ENCODE measurements at regions not wholly inside any gene's neighbourhood (a gene's known extent, or its start where the extent isn't known, plus 50 kb on each side); places are given as distances from the start of the nearest gene placed in this dataset.

GRCh38 chr5:92951746-92952145 is 629.3 kb downstream of the NR2F1-AS1 start:
- no peak overlapping the region for H3K27ac ChIP-seq (replicated peaks)
- H3K27me3 ChIP-seq (ENCODE audit: insufficient read depth, poor library complexity, severe bottlenecking) = no peaks in the 10 kb centered on the region
- DNase-seq (ENCODE audit: low read depth in 1 of 2, low spot score in 1 of 2) = no peak
- H3K4me3 ChIP-seq (replicated peaks; ENCODE audit: insufficient read depth, low read length) = no peak overlapping the region
- TF ChIP-seq REST (IDR thresholded peaks at IDR 0.05; ENCODE audit: insufficient replicate concordance, low read depth) (no peak), GABPA (IDR thresholded peaks at IDR 0.05; ENCODE audit: low read depth) (no peak), POLR2AphosphoS5 (IDR thresholded peaks at IDR 0.05; ENCODE audit: low read depth) (no peak), CTCF (IDR thresholded peaks at IDR 0.05; ENCODE audit: insufficient read depth, low read length) (no peak), SPI1 (IDR thresholded peaks at IDR 0.05; ENCODE audit: borderline replicate concordance, low read depth) (no peak)

GRCh38 chr5:92946546-92946945 is 634.5 kb downstream of the NR2F1-AS1 start:
- no peak overlapping the region for H3K4me3 ChIP-seq (replicated peaks; ENCODE audit: insufficient read depth, low read length)
- no peaks in the 10 kb centered on the region for H3K27me3 ChIP-seq (ENCODE audit: insufficient read depth, poor library complexity, severe bottlenecking)
- no peak for DNase-seq (ENCODE audit: low read depth in 1 of 2, low spot score in 1 of 2)
- no peak overlapping the region for H3K27ac ChIP-seq (replicated peaks)
- TF ChIP-seq GABPA (IDR thresholded peaks at IDR 0.05; ENCODE audit: low read depth) (no peak), POLR2AphosphoS5 (IDR thresholded peaks at IDR 0.05; ENCODE audit: low read depth) (no peak), SPI1 (IDR thresholded peaks at IDR 0.05; ENCODE audit: borderline replicate concordance, low read depth) (no peak), REST (IDR thresholded peaks at IDR 0.05; ENCODE audit: insufficient replicate concordance, low read depth) (no peak), CTCF (IDR thresholded peaks at IDR 0.05; ENCODE audit: insufficient read depth, low read length) (no peak)

- DNase-seq (ENCODE audit: low read depth in 1 of 2, low spot score in 1 of 2) = no peak
- Histone ChIP-seq H3K27me3 (ENCODE audit: insufficient read depth, poor library complexity, severe bottlenecking) (no peaks in the 10 kb centered on the region), H3K4me3 (replicated peaks; ENCODE audit: insufficient read depth, low read length) (no peak overlapping the region), H3K27ac (replicated peaks) (no peak overlapping the region)
- TF ChIP-seq GABPA (IDR thresholded peaks at IDR 0.05; ENCODE audit: low read depth) = no peak
- no peak for TF ChIP-seq REST (IDR thresholded peaks at IDR 0.05; ENCODE audit: insufficient replicate concordance, low read depth)
- no peak for TF ChIP-seq POLR2AphosphoS5 (IDR thresholded peaks at IDR 0.05; ENCODE audit: low read depth)
- no peak for TF ChIP-seq SPI1 (IDR thresholded peaks at IDR 0.05; ENCODE audit: borderline replicate concordance, low read depth)
- TF ChIP-seq CTCF (IDR thresholded peaks at IDR 0.05; ENCODE audit: insufficient read depth, low read length) = no peak
Observed at GRCh38 chr5:92945605-92946097, 635.4 kb downstream of the NR2F1-AS1 start.

Measured in HL-60 (cell line).